IPS-15b (cell line): ENCODE measurements at regions not wholly inside any gene's neighbourhood (a gene's known extent, or its start where the extent isn't known, plus 50 kb on each side); places are given as distances from the start of the nearest gene placed in this dataset.
"Not testable (repeated sequence)": the region's sequence is repeated elsewhere in the genome, so short reads cannot be mapped to it uniquely, and the experiment has no call there.

Experiments
- H3K27me3 ChIP-seq: one replicate; pipeline ENCODE4 v1.6.1; 2013; ENCODE audit warnings: low read length; ENCODE audit not compliant: control insufficient read depth, insufficient read depth
- H3K36me3 ChIP-seq: one replicate; pipeline ENCODE4 v1.6.1; 2013; ENCODE audit warnings: low read length; ENCODE audit not compliant: control insufficient read depth, insufficient read depth
- H3K4me1 ChIP-seq: one replicate; pipeline ENCODE4 v1.6.1; 2013; ENCODE audit warnings: mild to moderate bottlenecking, low read length; ENCODE audit not compliant: control insufficient read depth, insufficient read depth
- H3K4me3 ChIP-seq: one replicate; pipeline ENCODE4 v1.5.1; 2013; ENCODE audit warnings: low read depth, low read length
- H3K9ac ChIP-seq: one replicate; pipeline ENCODE4 v1.6.1; 2013; ENCODE audit warnings: low read depth, mild to moderate bottlenecking, low read length
- H3K9me3 ChIP-seq: one replicate; pipeline ENCODE4 v1.6.1; 2013; ENCODE audit warnings: mild to moderate bottlenecking, low read length; ENCODE audit not compliant: control insufficient read depth, insufficient read depth

DNA sequence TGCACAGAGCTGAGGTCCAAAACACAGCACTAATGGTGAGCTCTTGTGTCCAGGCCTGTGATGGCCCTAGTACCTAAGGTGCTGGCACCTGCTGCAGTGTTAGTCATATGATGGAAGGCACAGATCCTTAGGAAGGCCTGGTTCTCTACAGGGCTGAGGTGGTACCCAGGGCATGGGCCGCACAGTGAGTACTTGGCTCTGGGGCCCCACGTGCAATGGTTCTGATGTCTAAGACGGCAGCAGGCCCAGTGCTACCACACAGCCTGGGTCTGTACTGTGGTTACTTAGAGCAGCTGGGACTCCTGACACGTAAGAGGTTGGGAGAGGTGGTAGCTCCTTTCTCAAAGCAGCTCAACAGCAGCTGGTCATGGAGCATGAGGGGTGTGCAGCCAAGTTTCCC is 70.6 kb upstream of the MAGI2 start:
- H3K36me3 ChIP-seq = no peaks in the 10 kb centered on the region
- no peaks in the 10 kb centered on the region for H3K27me3 ChIP-seq
- no peaks in the 10 kb centered on the region for H3K9me3 ChIP-seq
- no peaks in the 10 kb centered on the region for H3K4me1 ChIP-seq
- H3K4me3 ChIP-seq = no peak overlapping the region
- H3K9ac ChIP-seq = no peak overlapping the region

DNA sequence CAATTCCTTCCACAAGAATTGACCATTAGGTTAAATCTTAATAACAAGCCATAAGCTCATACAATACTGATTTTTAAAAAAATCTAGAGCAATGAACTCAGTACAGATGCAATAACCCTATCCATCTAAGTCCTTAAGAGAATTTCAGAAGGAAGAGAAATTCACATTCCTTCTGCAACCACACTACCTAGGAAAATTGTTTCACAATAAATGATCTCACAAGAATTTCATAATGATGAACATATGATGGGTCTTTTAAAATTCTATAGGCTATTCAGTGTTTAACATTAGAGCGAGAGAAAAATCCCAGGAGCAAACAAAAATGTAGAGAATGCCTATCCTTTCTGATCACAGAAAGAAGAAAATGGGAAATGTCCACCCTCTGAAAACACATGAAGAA is 70.0 kb upstream of the MAGI2 start:
- Histone ChIP-seq H3K9me3 (no peaks in the 10 kb centered on the region), H3K4me3 (no peak overlapping the region), H3K36me3 (no peaks in the 10 kb centered on the region), H3K9ac (no peak overlapping the region), H3K4me1 (no peaks in the 10 kb centered on the region), H3K27me3 (no peaks in the 10 kb centered on the region)

DNA sequence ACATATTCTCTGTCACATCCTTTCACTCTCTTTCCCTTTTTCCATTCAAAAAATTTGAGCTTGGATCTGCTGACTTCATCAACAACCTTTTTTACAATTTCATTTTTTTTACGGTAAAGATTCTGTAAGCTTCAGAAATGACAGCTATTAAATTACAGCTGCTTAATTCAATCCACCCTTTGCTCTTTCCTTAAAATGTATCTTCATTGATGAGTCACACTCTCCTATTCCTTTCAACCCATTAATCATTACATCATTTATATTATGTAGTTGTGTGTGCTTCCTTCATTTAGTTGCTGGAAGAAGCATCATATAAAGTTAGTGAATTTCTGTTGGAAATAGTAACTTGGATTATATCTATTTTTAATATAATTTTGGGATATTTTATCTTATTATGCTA is 67.1 kb upstream of the MAGI2 start:
- no peak overlapping the region for H3K4me3 ChIP-seq
- no peak overlapping the region for H3K9ac ChIP-seq
- no peaks in the 10 kb centered on the region for H3K4me1 ChIP-seq
- H3K36me3 ChIP-seq = no peaks in the 10 kb centered on the region
- no peaks in the 10 kb centered on the region for H3K27me3 ChIP-seq
- no peaks in the 10 kb centered on the region for H3K9me3 ChIP-seq

DNA sequence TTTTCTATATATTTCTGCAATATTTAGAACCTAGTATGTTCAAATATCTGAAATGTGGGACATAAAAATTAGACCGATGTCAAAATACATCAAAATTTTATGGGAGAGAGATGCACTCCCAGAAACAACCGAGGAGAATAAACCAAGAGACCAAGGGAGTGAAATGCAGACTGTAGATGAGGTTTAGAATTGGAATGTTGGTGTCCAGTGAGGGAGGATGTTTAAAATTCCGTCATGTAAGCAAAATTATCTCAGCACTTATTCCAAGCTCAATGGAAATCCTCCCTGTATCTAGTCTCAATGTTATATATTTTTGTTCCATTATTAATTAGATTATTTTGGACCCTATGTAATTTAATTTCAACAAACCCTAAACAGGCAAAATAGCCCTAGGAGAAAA is 61.9 kb upstream of the MAGI2 start:
- Histone ChIP-seq H3K36me3 (no peaks in the 10 kb centered on the region), H3K27me3 (no peaks in the 10 kb centered on the region)

DNA sequence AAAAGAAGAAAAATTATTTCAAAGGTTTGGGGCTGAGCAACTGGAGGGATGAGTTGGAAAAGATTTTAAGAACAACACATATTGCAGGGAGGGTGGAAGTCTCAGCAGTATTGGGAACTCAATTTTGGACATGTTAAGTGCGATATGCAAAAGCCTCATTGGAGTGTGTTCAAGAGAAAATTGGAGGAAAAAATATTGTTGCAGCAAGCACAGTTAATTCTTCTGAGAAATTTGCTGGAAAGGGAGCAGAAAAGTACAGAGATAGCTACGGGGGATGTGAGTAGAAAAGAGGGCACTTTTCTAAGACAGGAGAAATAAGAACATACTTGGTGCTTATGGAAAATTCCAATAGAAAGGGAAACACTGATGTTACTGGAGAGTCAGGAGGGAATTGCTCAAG is 59.8 kb upstream of the MAGI2 start:
- Histone ChIP-seq H3K4me3 (no peak overlapping the region), H3K9ac (no peak overlapping the region), H3K36me3 (no peaks in the 10 kb centered on the region), H3K9me3 (no peaks in the 10 kb centered on the region), H3K27me3 (no peaks in the 10 kb centered on the region), H3K4me1 (no peaks in the 10 kb centered on the region)

More for the DNA sequence above, 61.9 kb upstream of the MAGI2 start:
- H3K4me1 ChIP-seq = no peaks in the 10 kb centered on the region
- H3K4me3 ChIP-seq = no peak overlapping the region
- H3K9me3 ChIP-seq = no peaks in the 10 kb centered on the region
- no peak overlapping the region for H3K9ac ChIP-seq

DNA sequence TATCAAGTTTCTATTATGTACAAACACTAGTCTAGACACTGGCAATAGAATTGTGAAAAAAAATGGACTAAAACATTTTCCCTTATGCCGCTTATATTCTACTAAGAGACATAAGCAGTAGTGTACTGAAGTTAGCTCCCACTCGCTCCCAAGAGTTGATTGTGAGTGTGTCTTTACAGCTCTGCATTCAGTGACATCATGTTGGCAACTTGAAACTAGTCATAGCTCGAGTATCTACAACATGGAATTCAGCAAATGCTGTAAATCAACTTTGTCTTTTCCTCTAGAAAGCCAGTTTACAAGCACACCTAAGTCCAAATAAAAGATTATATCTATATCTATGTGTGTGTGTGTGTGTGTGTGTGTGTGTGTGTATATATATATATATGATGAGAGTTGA is 58.8 kb upstream of the MAGI2 start:
- no peaks in the 10 kb centered on the region for H3K9me3 ChIP-seq
- no peak overlapping the region for H3K4me3 ChIP-seq
- H3K9ac ChIP-seq = no peak overlapping the region
- no peaks in the 10 kb centered on the region for H3K36me3 ChIP-seq
- H3K4me1 ChIP-seq = no peaks in the 10 kb centered on the region
- no peaks in the 10 kb centered on the region for H3K27me3 ChIP-seq

DNA sequence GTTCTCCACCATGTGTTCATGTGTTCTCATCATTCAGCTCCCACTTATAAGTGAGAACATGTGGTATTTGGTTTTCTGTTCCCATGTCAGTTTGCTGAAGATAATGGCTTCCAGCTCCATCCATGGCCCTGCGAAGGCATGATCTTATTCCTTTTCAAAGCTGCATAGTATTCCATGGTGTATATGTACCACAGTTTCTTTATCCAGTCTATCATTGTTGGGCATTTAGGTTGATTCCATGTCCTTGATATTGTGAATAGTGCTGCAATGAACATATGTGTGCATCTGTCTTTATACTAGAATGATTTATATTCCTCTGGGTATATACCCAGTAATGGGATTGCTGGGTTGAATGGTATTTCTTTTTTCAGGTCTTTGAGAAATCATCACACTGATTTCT is 57.6 kb upstream of the MAGI2 start:
- not testable (repeated sequence) for H3K4me1 ChIP-seq, H3K4me3 ChIP-seq, H3K9me3 ChIP-seq, H3K36me3 ChIP-seq, H3K27me3 ChIP-seq, H3K9ac ChIP-seq

DNA sequence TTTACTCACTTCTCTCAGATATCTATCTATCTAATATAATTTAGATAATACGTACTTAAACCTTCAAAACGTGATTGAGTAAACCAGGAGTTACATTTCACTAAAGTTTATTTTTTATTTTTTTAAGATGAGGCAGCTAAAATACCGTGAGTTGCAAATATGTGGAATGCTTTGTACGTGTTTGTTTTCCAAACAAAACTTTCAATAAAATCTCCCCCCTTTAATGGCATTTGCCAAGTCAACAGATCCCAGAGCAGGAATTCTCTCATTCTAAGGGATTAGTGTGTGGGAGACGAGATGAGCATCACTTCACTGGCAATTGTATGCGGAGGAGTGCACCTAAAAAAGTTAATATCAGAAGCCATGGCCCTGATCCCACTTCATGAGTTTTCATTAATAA is 53.7 kb upstream of the MAGI2 start:
- H3K36me3 ChIP-seq = no peaks in the 10 kb centered on the region
- no peaks in the 10 kb centered on the region for H3K27me3 ChIP-seq
- no peaks in the 10 kb centered on the region for H3K9me3 ChIP-seq
- H3K4me1 ChIP-seq = no peaks in the 10 kb centered on the region
- no peak overlapping the region for H3K9ac ChIP-seq
- H3K4me3 ChIP-seq = no peak overlapping the region

DNA sequence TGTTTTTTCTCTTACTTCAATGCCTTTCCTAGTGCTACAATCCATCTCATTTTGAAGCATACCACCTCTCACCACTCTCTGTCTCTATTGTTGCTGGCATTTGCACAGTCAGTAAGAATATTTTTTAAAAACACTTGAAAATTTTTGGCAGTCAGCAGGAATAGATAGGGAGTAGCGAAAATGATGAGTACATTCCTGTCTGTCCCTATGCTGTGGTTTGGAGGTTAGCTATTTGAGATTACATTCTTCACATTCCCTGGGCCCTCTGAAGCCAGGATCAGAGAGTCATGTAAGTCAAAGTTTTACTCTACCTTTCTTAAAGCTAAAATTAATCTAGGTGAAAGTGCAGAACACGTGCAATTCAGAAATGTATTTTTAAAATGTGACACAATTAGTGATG is 53.0 kb upstream of the MAGI2 start:
- H3K36me3 ChIP-seq = no peaks in the 10 kb centered on the region
- H3K27me3 ChIP-seq = no peaks in the 10 kb centered on the region
- H3K9me3 ChIP-seq = no peaks in the 10 kb centered on the region
- no peaks in the 10 kb centered on the region for H3K4me1 ChIP-seq
- no peak overlapping the region for H3K9ac ChIP-seq
- H3K4me3 ChIP-seq = no peak overlapping the region

DNA sequence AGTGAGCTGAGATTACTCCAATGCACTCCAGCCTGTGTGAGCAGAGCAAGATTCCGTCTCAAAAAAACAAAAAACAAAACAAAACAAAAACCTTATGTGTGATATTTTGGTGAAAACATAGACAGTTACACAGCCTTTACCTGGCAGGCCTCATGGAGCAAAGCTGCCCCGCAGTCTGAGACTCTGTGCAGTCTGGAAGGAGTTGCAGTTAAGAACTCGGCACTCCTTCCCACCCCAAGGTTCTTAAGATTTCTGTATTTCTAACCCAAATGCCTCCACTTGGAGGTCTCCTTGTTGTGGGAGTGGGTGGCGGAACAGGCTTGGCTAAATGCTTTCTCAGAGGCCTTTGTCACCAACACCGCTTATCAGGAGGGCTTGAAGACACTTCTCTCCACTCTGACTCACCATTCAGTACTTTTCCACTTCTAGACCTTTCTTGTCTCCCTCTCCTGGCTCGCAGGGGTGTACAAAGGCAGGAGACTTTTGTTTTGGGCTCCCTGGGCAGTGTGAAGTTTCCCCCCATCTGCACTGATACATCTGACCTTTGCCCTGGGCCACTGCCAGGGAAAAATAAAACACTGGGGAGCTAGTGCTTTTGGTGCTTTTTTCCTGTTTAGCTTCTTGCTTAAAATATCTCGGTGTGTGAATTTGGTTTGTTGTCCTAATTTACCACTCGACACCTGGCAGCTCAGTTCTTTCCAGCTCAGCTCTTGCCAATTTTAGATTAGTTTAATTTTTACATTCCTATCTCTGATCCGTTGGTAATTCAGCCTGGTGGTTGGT is 51.3 kb upstream of the MAGI2 start:
- no peak overlapping the region for H3K9ac ChIP-seq
- no peak overlapping the region for H3K4me3 ChIP-seq
- H3K27me3 ChIP-seq = no peaks in the 10 kb centered on the region
- no peaks in the 10 kb centered on the region for H3K9me3 ChIP-seq
- H3K4me1 ChIP-seq = no peaks in the 10 kb centered on the region
- no peaks in the 10 kb centered on the region for H3K36me3 ChIP-seq
